KBM-7 (cell line): ENCODE measurements at regions not wholly inside any gene's neighbourhood (a gene's known extent, or its start where the extent isn't known, plus 50 kb on each side); places are given as distances from the start of the nearest gene placed in this dataset.
"Not testable (repeated sequence)": the region's sequence is repeated elsewhere in the genome, so short reads cannot be mapped to it uniquely, and the experiment has no call there.

Experiments used
- DNase-seq: peaks from one replicate; pipeline ENCODE4 v3.0.0-alpha.2; 2015
- in situ Hi-C: fragments of 300-500 bp; cut with MboI; formaldehyde crosslinking; loops from 2 replicates; pipeline ENCODE4 v1.14.3; 2020; ENCODE audit warnings: low sequenced_read_pairs, low pct_unique_long_range_greater_than_20kb, mixed read lengths

- in situ Hi-C loops, result no loop called here
- no peak for DNase-seq
Observed at GRCh38 chr2:116264872-116265271, 1549.6 kb upstream of the DDX18 start.

GRCh38 chr2:116269040-116269439, 1545.5 kb upstream of the DDX18 start:
- in situ Hi-C loops, result no loop called here
- no peak for DNase-seq

GRCh38 chr2:116304328-116304727, 1510.2 kb upstream of the DDX18 start:
- DNase-seq, result no peak
- in situ Hi-C loops, result no loop called here

GRCh38 chr2:116317111-116317510, 1497.4 kb upstream of the DDX18 start:
- in situ Hi-C loops, result no loop called here
- DNase-seq, result no peak

DNA sequence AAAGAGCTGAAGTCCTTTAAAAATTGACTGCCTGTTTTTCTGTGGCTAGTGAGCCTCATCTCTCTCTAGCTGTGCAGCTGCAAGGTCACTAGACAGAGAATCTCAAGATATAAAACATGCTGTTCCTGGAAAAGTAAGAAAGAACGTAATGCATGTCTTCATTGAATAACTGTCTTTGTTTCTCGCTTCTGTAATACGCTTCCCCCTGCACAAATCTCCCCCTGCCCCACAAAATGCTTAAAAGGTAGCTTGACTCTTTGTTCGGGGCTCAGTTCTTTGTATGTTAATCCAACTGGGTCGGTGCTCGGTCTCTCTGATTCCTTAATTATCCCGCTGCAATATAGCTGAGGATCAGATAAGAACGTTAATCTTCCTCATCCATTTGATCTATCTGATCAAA, 1495.9 kb upstream of the DDX18 start:
- in situ Hi-C loops, DNase-seq: not testable (repeated sequence)

DNA sequence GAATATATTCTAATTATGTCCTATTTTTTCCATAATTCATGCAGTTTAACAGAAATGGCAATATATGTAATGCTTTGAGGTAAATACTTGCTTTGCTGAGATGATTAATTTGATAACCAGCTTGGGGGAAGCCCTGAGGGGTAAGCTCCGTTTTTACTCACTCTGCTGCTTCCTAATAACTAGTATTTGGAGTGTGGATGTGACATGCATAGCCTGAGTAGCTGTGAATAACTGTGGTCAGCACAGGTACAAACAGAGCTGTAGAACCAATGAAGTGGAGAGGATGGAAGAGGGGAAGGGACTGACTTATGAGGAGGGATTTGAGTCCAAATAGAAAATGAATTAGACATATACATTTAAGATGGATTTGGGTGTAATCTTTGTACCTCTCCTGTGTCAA, 1495.5 kb upstream of the DDX18 start:
- in situ Hi-C loops, result no loop called here
- no peak for DNase-seq

- in situ Hi-C loops, result no loop called here
- DNase-seq, result no peak
Observed at GRCh38 chr2:116319935-116320334, 1494.6 kb upstream of the DDX18 start.

DNA sequence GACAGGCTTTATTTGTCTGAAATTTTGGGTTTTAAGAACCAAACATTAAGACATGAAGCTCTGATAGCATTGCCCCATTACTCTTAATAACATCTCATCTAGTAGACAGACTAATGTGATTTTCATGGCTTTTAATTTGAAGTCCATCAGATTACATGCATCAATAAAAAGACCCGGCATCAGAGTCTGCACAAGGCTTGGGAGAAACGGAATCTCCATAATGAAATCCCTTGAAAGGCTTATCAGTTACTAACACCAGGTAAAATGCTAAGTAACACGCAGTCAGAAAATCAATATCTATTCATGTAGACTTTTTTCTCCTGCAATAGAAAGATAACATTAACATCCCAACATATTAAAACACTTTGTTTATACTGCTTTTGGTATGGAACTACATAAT, 1485.2 kb upstream of the DDX18 start:
- no peak for DNase-seq
- in situ Hi-C loops, result no loop called here

GRCh38 chr2:116340690-116341089, 1473.8 kb upstream of the DDX18 start:
- no peak for DNase-seq
- in situ Hi-C loops, result no loop called here

DNA sequence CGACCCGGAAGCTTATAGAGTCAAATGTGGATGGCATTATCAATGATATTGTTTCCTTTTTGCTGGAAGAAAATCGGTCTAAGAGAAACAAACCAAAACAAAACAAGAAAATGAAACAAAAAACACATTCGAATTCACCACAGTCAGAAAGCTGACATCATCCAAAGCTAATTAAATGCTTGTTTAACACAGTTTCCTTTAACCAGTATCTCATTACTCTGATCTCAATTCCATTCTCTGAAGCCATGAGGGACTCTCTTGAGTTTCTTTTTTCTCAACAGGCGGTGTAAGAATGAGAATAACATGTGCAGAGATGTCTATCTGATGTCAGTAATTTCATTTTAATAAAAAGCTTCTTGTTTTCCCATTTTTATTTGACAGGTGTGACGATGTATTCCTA, 1448.3 kb upstream of the DDX18 start:
- no peak for DNase-seq
- in situ Hi-C loops, result no loop called here

GRCh38 chr2:116378786-116379185, 1435.7 kb upstream of the DDX18 start:
- in situ Hi-C loops, result no loop called here
- DNase-seq, result no peak

GRCh38 chr2:116411211-116411610, 1403.3 kb upstream of the DDX18 start:
- DNase-seq, result no peak
- in situ Hi-C loops, result no loop called here

GRCh38 chr2:116413659-116414058, 1400.8 kb upstream of the DDX18 start:
- DNase-seq, result no peak

DNA sequence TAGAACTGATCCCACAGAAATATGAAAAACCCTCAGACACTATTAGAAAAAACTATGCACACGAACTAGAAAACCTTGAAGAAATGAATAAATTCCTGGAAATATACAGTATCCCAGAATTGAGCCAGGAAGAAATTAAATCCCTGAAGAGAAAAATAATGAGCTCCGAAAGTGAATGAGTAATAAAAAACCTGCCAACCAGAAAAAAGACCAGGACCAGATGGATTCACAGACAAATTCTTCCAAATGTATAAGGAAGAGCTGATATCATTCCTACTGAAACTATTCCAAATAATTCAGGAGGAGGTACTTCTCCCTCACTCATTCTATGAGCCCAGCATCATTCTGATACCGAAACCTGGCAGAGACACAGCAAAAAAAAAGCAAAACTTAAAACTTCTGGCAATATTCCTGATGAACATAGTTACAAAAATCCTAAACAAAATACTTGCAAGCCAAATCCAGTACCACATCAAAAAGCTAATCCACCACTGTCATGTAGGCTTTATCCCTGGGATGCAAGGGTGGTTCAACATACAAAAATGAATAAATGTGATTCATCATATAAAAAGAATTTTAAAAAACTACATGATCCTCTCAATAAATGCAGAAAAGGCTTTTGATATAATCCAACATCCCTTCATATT, 1397.6 kb upstream of the DDX18 start:
- no peak for DNase-seq
- in situ Hi-C loops, result no loop called here

More at GRCh38 chr2:116413659-116414058, 1400.8 kb upstream of the DDX18 start:
- in situ Hi-C loops, result no loop called here

GRCh38 chr2:116435648-116436047, 1378.8 kb upstream of the DDX18 start:
- in situ Hi-C loops, result no loop called here
- DNase-seq, result no peak

GRCh38 chr2:116440104-116440653, 1374.3 kb upstream of the DDX18 start:
- in situ Hi-C loops, result no loop called here

DNA sequence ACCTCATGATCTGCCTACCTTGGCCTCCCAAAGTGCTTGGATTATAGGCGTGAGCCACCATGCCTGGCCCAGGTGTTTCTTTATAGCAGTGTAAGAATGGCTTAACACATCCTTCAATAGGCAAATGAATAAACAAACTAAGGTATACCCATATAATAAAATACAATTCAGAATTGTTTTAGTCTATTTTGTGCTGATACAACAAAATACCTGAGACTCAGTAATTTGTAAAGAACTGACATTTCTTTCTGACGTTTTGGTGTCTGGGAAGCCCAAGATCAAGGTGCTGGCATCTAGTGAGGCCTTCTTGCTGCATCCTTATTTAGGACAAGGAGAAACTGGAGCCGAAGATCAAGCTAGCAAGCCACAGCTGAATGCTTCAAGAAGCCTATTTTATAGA, 1372.1 kb upstream of the DDX18 start:
- in situ Hi-C loops, result no loop called here
- no peak for DNase-seq

More at GRCh38 chr2:116440104-116440653, 1374.3 kb upstream of the DDX18 start:
- no peak for DNase-seq

- in situ Hi-C loops, result no loop called here
- no peak for DNase-seq
Observed at GRCh38 chr2:116444256-116444872, 1370.1 kb upstream of the DDX18 start.

DNA sequence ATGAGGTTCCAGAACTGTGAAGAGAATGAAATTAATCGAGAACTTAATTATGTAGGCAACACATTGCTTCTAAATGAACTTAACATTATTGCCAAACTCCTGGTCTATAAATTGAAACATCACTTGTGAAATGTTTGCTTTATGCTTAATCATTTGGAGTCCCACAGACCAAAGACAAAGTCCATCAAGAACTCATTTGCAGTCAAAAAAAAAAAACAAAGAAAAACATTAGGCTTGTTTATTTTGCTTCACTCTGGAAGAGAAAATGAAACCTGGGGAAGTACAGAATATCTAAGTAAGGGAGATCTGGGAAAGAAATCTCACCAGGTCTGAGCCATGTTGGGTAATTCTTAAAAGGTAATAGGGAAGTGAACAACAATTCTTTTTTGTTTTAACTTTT, 1363.5 kb upstream of the DDX18 start:
- in situ Hi-C loops, result no loop called here
- no peak for DNase-seq

DNA sequence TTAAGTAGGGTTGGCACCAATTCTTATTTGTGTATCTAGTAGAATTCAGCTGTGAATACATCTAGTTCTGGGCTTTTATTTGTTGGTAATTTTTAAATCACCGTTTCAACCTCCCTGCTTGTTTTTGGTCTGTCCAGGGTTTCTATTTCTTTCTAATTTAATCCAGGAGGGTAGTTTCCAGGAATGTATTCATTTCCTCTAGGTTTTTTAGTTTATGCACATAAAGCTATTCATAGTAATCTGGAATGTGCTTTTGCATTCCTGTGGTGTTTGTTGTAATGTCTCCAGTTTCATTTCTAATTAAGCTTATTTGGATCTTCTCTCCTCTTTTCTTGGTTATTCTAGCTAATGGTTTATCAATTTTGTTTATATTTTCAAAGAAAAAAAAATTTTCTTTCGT, 1361.8 kb upstream of the DDX18 start:
- in situ Hi-C loops, result no loop called here
- no peak for DNase-seq

DNA sequence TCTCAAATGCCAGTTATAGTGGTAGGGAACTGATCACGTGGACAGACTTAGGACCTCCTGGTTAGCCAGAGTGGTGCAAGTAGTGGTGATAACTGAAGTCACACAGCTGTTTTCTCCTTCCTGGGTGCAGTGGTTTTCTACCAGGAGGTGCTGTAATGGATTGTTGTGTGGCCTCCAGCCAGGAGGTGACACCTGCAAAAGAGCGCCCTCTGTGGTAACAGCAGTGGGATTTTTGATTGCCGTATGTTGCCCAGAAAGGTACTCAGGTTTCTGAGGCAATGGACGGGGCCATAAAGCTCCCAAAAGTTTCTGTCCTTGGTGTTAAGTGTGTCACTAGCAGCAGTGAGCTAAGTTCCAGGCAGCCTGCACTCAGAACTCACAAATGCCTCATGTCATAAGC, 1358.1 kb upstream of the DDX18 start:
- DNase-seq, result no peak
- in situ Hi-C loops, result no loop called here
